GM12878 (cell line): ENCODE measurements at regions not wholly inside any gene's neighbourhood (a gene's known extent, or its start where the extent isn't known, plus 50 kb on each side); places are given as distances from the start of the nearest gene placed in this dataset.

ENCODE experiments used
- ATAC-seq: fragments of 200-7000 bp; cut with Tn5 transposase; 3 replicates; pipeline ENCODE4 v1.9.1; 2020; ENCODE audit warnings: mild to moderate bottlenecking, moderate library complexity
- BruUV-seq: library from RNA; stranded (reverse); fragments of 400-500 nt; replicated peaks from 2 replicates; lab custom pipeline; 2021; lab: Mats Ljungman, UMichigan
- CTCF ChIA-PET: fragments of 300-600 bp; sonication (Branson Sonifier 250); formaldehyde crosslinking; extraction: SDS; loops from one replicate; lab custom pipeline; 2021; ENCODE audit warnings: inconsistent platforms; lab: Yijun Ruan, JAX
- POLR2A ChIA-PET: fragments of 350-600 bp; formaldehyde crosslinking; extraction: SDS; loops from one replicate; lab custom pipeline; 2021; ENCODE audit warnings: inconsistent platforms; lab: Charles Lee
- RAD21 ChIA-PET: fragments of 300-600 bp; sonication (Branson Sonifier 250); formaldehyde crosslinking; loops from one replicate; lab custom pipeline; 2023; ENCODE audit warnings: antibody characterized with exemption; ENCODE audit not compliant: unreplicated experiment; lab: Charles Lee
- SMC1A ChIA-PET: fragments of 300-600 bp; sonication (Branson Sonifier 250); formaldehyde crosslinking; loops from one replicate; lab custom pipeline; 2023; ENCODE audit not compliant: unreplicated experiment, uncharacterized antibody; lab: Charles Lee
- DNase-seq: peaks from one replicate; pipeline ENCODE4 v3.0.0-alpha.2; 2011; ENCODE audit warnings: low read depth, low spot score
- FAIRE-seq: peaks from 3 replicates; lab custom pipeline; 2011; peaks lifted over from hg19 to GRCh38; lab: Jason Lieb, UNC
- H2AFZ ChIP-seq: 2 replicates; pipeline ENCODE4 v1.6.0; 2011; ENCODE audit warnings: low read depth, low read length, control low read depth; ENCODE audit not compliant: control insufficient read depth
- H3K27ac ChIP-seq: 2 replicates; pipeline ENCODE4 v1.5.1; 2011; ENCODE audit warnings: control low read depth; ENCODE audit not compliant: control insufficient read depth, insufficient read depth
- H3K27me3 ChIP-seq, 2 experiments: replicated peaks in 1 of 2; 2 replicates each; pipeline versions ENCODE4 v1.6.0 to v1.6.1; 2011; ENCODE audit warnings: low read length in 1 of 2; ENCODE audit not compliant: control insufficient read depth in 2 of 2, insufficient read depth in 2 of 2
- H3K36me3 ChIP-seq, 2 experiments: 2 replicates each; pipeline ENCODE4 v1.5.1; 2011; ENCODE audit warnings: low read length in 1 of 2; ENCODE audit not compliant: control insufficient read depth in 2 of 2, insufficient read depth in 2 of 2
- H3K4me1 ChIP-seq: 2 replicates; pipeline ENCODE4 v1.6.1; 2011; ENCODE audit warnings: mild to moderate bottlenecking, low read length, moderate library complexity, mixed read lengths; ENCODE audit not compliant: control insufficient read depth, insufficient read depth
- H3K4me2 ChIP-seq: 2 replicates; pipeline ENCODE4 v1.6.0; 2011; ENCODE audit warnings: control low read depth; ENCODE audit not compliant: control insufficient read depth, insufficient read depth
- H3K4me3 ChIP-seq: fragments of 200-600 bp; sonication (generic); 2 replicates; pipeline ENCODE4 v1.5.1; 2016
- H3K79me2 ChIP-seq: 2 replicates; pipeline ENCODE4 v1.6.0; 2011; ENCODE audit warnings: low read length; ENCODE audit not compliant: control insufficient read depth, insufficient read depth
- H3K9ac ChIP-seq: 2 replicates; pipeline ENCODE4 v1.8.0; 2011; ENCODE audit warnings: low read length, control low read depth, mixed read lengths; ENCODE audit not compliant: control insufficient read depth, insufficient read depth
- H3K9me3 ChIP-seq: replicated peaks from 3 replicates; pipeline ENCODE4 v1.5.1; 2011; ENCODE audit warnings: mild to moderate bottlenecking, low read length; ENCODE audit not compliant: control insufficient read depth, insufficient read depth
- H4K20me1 ChIP-seq: 2 replicates; pipeline ENCODE4 v1.6.0; 2011; ENCODE audit not compliant: control insufficient read depth, insufficient read depth
- CHD4 ChIP-seq: fragments of 200-600 bp; sonication (generic); IDR thresholded peaks from 2 replicates; pipeline ENCODE4 v1.6.1; 2016; ENCODE audit warnings: mild to moderate bottlenecking
- DPF2 ChIP-seq: fragments of 450-650 bp; IDR thresholded peaks from 2 replicates; pipeline ENCODE4 v1.6.1; 2017; ENCODE audit warnings: mild to moderate bottlenecking
- E4F1 ChIP-seq: fragments of 450-650 bp; IDR thresholded peaks from 2 replicates; pipeline ENCODE4 v1.6.1; 2018; ENCODE audit warnings: borderline replicate concordance, mild to moderate bottlenecking; ENCODE audit not compliant: partially characterized antibody
- ESRRA ChIP-seq: IDR thresholded peaks from 2 replicates; pipeline ENCODE4 v1.6.1; 2012; ENCODE audit warnings: mild to moderate bottlenecking, low read length, improper control_type of control experiment
- HSF1 ChIP-seq: fragments of 150-350 bp; IDR thresholded peaks from 2 replicates; pipeline ENCODE4 v1.6.1; 2014; ENCODE audit warnings: mild to moderate bottlenecking, low read depth, low read length
- JUNB ChIP-seq: IDR thresholded peaks from 2 replicates; pipeline ENCODE4 v1.6.1; 2016; ENCODE audit warnings: antibody characterized with exemption, mild to moderate bottlenecking
- KLF5 ChIP-seq: fragments of 450-650 bp; IDR thresholded peaks from 2 replicates; pipeline ENCODE4 v1.6.1; 2014; ENCODE audit warnings: mild to moderate bottlenecking; ENCODE audit not compliant: partially characterized antibody
- MXI1 ChIP-seq: fragments of 150-350 bp; IDR thresholded peaks from 2 replicates; pipeline ENCODE4 v1.6.1; 2011; ENCODE audit warnings: low read depth, mild to moderate bottlenecking, inconsistent platforms, low read length, improper control_type of control experiment
- NR2C1 ChIP-seq: fragments of 450-650 bp; IDR thresholded peaks from 2 replicates; pipeline ENCODE4 v1.6.1; 2017; ENCODE audit warnings: antibody characterized with exemption, mild to moderate bottlenecking, moderate library complexity
- PBX3 ChIP-seq: IDR thresholded peaks from 2 replicates; pipeline ENCODE4 v1.6.1; 2011; ENCODE audit warnings: mild to moderate bottlenecking, low read depth, low read length, moderate library complexity; ENCODE audit not compliant: insufficient replicate concordance
- RAD21 ChIP-seq: IDR thresholded peaks from 2 replicates; pipeline ENCODE4 v1.6.1; 2011; ENCODE audit warnings: mild to moderate bottlenecking, low read depth, low read length, moderate library complexity; ENCODE audit not compliant: insufficient read depth
- RELA ChIP-seq: fragments of 450-650 bp; IDR thresholded peaks from 2 replicates; pipeline ENCODE4 v1.8.0; 2014; ENCODE audit warnings: borderline replicate concordance; ENCODE audit not compliant: partially characterized antibody
- SP1 ChIP-seq: IDR thresholded peaks from one replicate; pipeline ENCODE4 v1.6.1; 2011; ENCODE audit warnings: low read depth, low read length
- SREBF1 ChIP-seq: IDR thresholded peaks from 2 replicates; pipeline ENCODE4 v1.6.1; 2012; ENCODE audit warnings: mild to moderate bottlenecking, low read length
- STAT1 ChIP-seq: fragments of 450-650 bp; conservative IDR thresholded peaks from 2 replicates; pipeline ENCODE4 v1.6.1; 2014; ENCODE audit warnings: antibody characterized with exemption, mild to moderate bottlenecking
- SUPT20H ChIP-seq: IDR thresholded peaks from 2 replicates; pipeline ENCODE4 v1.6.1; 2011; ENCODE audit warnings: low read depth, mild to moderate bottlenecking, low read length, moderate library complexity, borderline replicate concordance; ENCODE audit not compliant: control insufficient read depth
- TCF7 ChIP-seq: IDR thresholded peaks from 2 replicates; pipeline ENCODE4 v1.6.1; 2014; ENCODE audit warnings: antibody characterized with exemption, borderline replicate concordance
- USF2 ChIP-seq: IDR thresholded peaks from 2 replicates; pipeline ENCODE4 v1.6.1; 2011; ENCODE audit warnings: low read depth, low read length, improper control_type of control experiment, borderline replicate concordance
- ZSCAN29 ChIP-seq: fragments of 450-650 bp; IDR thresholded peaks from 2 replicates; pipeline ENCODE4 v1.6.1; 2017; ENCODE audit warnings: mild to moderate bottlenecking, moderate library complexity
- ZZZ3 ChIP-seq: IDR thresholded peaks from 2 replicates; pipeline ENCODE4 v1.6.1; 2011; ENCODE audit warnings: low read depth; ENCODE audit not compliant: control insufficient read depth, insufficient read length
- WGBS: methylation state at CpG from one replicate; pipeline ENCODE4 v1.1.6; 2016; ENCODE audit warnings: low lambda C conversion rate; ENCODE audit not compliant: insufficient replicate concordance, insufficient coverage; ENCODE audit errors: missing lambda C conversion rate; 5-methylcytosine and 5-hydroxymethylcytosine counted together
- in situ Hi-C: fragments of 300-500 bp; cut with MboI; formaldehyde crosslinking; loops from 9 replicates; pipeline ENCODE4 v1.14.3; 2018; ENCODE audit warnings: mixed read lengths
- intact Hi-C: fragments of 100-400 bp; cut with micrococcal nuclease; formaldehyde crosslinking; loops from one replicate; pipeline ENCODE4 v1.14.2; 2022; ENCODE audit not compliant: unreplicated experiment

- TF ChIP-seq PBX3: no peak
- no peak for TF ChIP-seq SP1
- TF ChIP-seq STAT1: no peak
- TF ChIP-seq TCF7: no peak
- no peak for TF ChIP-seq ZZZ3
- no peak for TF ChIP-seq SREBF1
- TF ChIP-seq ESRRA: no peak
- TF ChIP-seq JUNB: no peak
- TF ChIP-seq NR2C1: no peak
Measured at GRCh38 chr9:22622815-22623214, 176.2 kb downstream of the DMRTA1 start (continued).

GRCh38 chr9:22623236-22623635 lies 176.6 kb downstream of the DMRTA1 start:
- ChIA-PET CTCF (no interaction called here), RAD21 (no interaction called here), SMC1A (no interaction called here), POLR2A (no interaction called here)
- Histone ChIP-seq H3K36me3 (no peaks in the 10 kb centered on the region), H4K20me1 (no peaks in the 10 kb centered on the region), H3K9ac (no peak overlapping the region), H3K27me3 (no peaks in the 10 kb centered on the region), H3K4me2 (no peak overlapping the region), H3K79me2 (no peaks in the 10 kb centered on the region), H3K9me3 (no peaks in the 10 kb centered on the region), H3K4me1 (no peaks in the 10 kb centered on the region), H2AFZ (no peak overlapping the region), H3K27ac (no peak overlapping the region), H3K4me3 (no peak overlapping the region)
- 27% methylated on average over 3 of the region's 3 CpGs for WGBS
- DNase-seq: no peak
- in situ Hi-C loops: no loop called here
- no peak for FAIRE-seq
- ATAC-seq: no peak
- intact Hi-C loops: no loop called here
- no TSS peak for BruUV-seq
- TF ChIP-seq E4F1 (no peak), SUPT20H (no peak), DPF2 (no peak), RELA (no peak), MXI1 (no peak), CHD4 (no peak), RAD21 (no peak), ZSCAN29 (no peak), HSF1 (no peak), USF2 (no peak), KLF5 (no peak)
